NCI-H2196 (cell line): ENCODE measurements at regions not wholly inside any gene's neighbourhood (a gene's known extent, or its start where the extent isn't known, plus 50 kb on each side); places are given as distances from the start of the nearest gene placed in this dataset.
"Not testable (repeated sequence)": the region's sequence is repeated elsewhere in the genome, so short reads cannot be mapped to it uniquely, and the experiment has no call there.

Source experiments
- DNase-seq: peaks from one replicate; lab custom pipeline; 2025; ENCODE audit not compliant: unreplicated experiment; lab: John Stamatoyannopoulos, UW

- no peak for DNase-seq
These were observed 357.5 kb upstream of the SFSWAP start for GRCh38 chr12:131353376-131353775.

- DNase-seq: no peak
These were observed 357.1 kb upstream of the SFSWAP start for GRCh38 chr12:131353826-131354225.

GRCh38 chr12:131355361-131356245, 355.3 kb upstream of the SFSWAP start:
- DNase-seq: no peak

GRCh38 chr12:131356485-131357184, 354.3 kb upstream of the SFSWAP start:
- no peak for DNase-seq

GRCh38 chr12:131357185-131357747, 353.6 kb upstream of the SFSWAP start:
- DNase-seq: no peak

- DNase-seq: no peak
These were observed 353.0 kb upstream of the SFSWAP start for GRCh38 chr12:131357920-131358319.

- no peak for DNase-seq
These were observed 348.3 kb upstream of the SFSWAP start for GRCh38 chr12:131362291-131363211.

- DNase-seq: no peak
These were observed 347.5 kb upstream of the SFSWAP start for GRCh38 chr12:131363393-131363792.

GRCh38 chr12:131363841-131364495, 346.9 kb upstream of the SFSWAP start:
- no peak for DNase-seq

GRCh38 chr12:131364903-131365820, 345.7 kb upstream of the SFSWAP start:
- no peak for DNase-seq

GRCh38 chr12:131365821-131366260, 345.0 kb upstream of the SFSWAP start:
- no peak for DNase-seq

- no peak for DNase-seq
These were observed 344.5 kb upstream of the SFSWAP start for GRCh38 chr12:131366261-131366871.

- not testable (repeated sequence) for DNase-seq
These were observed 343.6 kb upstream of the SFSWAP start for GRCh38 chr12:131367067-131367982.

GRCh38 chr12:131367983-131368667, 342.8 kb upstream of the SFSWAP start:
- no peak for DNase-seq

- no peak for DNase-seq
These were observed 342.2 kb upstream of the SFSWAP start for GRCh38 chr12:131368668-131369071.

GRCh38 chr12:131369094-131369845, 341.6 kb upstream of the SFSWAP start:
- no peak for DNase-seq
